Keratinocyte (primary cell): ENCODE measurements at regions not wholly inside any gene's neighbourhood (a gene's known extent, or its start where the extent isn't known, plus 50 kb on each side); places are given as distances from the start of the nearest gene placed in this dataset.

Experiments
- EZH2 ChIP-seq: IDR thresholded peaks from one replicate; pipeline ENCODE4 v1.6.1; 2012; ENCODE audit warnings: inconsistent platforms, mild to moderate bottlenecking, low read length, moderate library complexity
- TF ChIP-seq, protein P1 (sequence below), 3 experiments: IDR thresholded peaks in 1 of 3; conservative IDR thresholded peaks in 1 of 3; optimal IDR thresholded peaks in 1 of 3; 2 replicates in 2 of 3; 3 replicates in 1 of 3; pipeline versions ENCODE3 to v1.5.1; 2011; ENCODE audit warnings: low read length in 3 of 3, mild to moderate bottlenecking in 3 of 3, moderate library complexity in 2 of 3, control low read depth in 1 of 3, inconsistent platforms in 1 of 3; ENCODE audit not compliant: insufficient read depth in 2 of 3; ENCODE audit errors: extremely low read depth in 1 of 3

GRCh38 chr21:15483138-15483780, 246.5 kb upstream of the USP25 start:
- TF ChIP-seq, protein P1, sequence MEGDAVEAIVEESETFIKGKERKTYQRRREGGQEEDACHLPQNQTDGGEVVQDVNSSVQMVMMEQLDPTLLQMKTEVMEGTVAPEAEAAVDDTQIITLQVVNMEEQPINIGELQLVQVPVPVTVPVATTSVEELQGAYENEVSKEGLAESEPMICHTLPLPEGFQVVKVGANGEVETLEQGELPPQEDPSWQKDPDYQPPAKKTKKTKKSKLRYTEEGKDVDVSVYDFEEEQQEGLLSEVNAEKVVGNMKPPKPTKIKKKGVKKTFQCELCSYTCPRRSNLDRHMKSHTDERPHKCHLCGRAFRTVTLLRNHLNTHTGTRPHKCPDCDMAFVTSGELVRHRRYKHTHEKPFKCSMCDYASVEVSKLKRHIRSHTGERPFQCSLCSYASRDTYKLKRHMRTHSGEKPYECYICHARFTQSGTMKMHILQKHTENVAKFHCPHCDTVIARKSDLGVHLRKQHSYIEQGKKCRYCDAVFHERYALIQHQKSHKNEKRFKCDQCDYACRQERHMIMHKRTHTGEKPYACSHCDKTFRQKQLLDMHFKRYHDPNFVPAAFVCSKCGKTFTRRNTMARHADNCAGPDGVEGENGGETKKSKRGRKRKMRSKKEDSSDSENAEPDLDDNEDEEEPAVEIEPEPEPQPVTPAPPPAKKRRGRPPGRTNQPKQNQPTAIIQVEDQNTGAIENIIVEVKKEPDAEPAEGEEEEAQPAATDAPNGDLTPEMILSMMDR (optimal IDR thresholded peaks at IDR 0.05 in 1 of 3, IDR thresholded peaks at IDR 0.05 in 1 of 3, conservative IDR thresholded peaks at IDR 0.05 in 1 of 3; ENCODE audit: extremely low read depth in 1 of 3, insufficient read depth in 2 of 3, low read length in 3 of 3) = peak; percentile 89 to 94 (median 93)
- no peak for TF ChIP-seq EZH2
